ENCODE measurements at regions not wholly inside any gene's neighbourhood (a gene's known extent, or its start where the extent isn't known, plus 50 kb on each side); places are given as distances from the start of the nearest gene placed in this dataset.

DNA sequence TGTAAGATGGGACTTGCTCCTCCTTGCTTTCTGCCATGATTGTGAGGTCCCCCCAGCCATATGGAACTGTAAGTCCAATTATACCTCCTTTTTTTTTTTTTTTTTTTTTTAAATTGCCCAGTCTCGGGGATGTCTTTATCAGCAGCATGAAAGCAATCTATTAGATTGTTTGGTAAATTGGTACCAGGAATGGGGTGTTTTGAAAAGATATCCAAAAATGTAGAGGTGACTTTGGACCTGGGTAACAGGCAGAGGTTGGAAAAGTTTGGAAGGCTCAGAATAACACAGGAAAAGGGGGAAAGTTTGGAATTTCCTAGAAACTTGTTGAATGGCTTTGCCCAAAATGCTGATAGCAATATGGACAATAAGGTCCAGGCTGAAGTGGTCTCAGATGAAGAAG, 545.8 kb upstream of the ALCAM start:
- no peak for DNase-seq

- no peak for DNase-seq
Observed at GRCh38 chr3:104825116-104825515, 541.6 kb upstream of the ALCAM start.

GRCh38 chr3:104831071-104831470, 535.6 kb upstream of the ALCAM start:
- no peak for DNase-seq

GRCh38 chr3:104832530-104832929, 534.2 kb upstream of the ALCAM start:
- DNase-seq: no peak

- DNase-seq: no peak
Observed at GRCh38 chr3:104835376-104835775, 531.3 kb upstream of the ALCAM start.

GRCh38 chr3:104846270-104846669, 520.4 kb upstream of the ALCAM start:
- no peak for DNase-seq

DNA sequence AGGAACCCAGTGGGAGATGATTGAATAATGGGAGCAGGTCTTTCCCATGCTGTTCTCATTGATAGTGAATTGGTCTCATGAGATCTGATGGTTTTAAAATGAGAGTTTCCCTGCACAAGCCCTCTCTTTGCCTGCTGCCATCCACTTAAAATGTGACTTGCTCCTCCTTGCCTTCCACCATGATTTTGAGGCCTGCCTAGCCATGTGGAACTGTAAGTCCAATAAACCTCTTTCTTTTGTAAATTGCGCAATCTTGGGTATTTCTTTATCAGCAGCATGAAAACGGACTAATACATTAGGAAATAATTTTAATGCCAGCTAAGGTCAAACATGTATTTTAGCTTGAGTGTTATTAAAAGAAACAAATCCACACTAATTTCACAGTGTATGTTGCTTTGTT, 517.6 kb upstream of the ALCAM start:
- DNase-seq: no peak

DNA sequence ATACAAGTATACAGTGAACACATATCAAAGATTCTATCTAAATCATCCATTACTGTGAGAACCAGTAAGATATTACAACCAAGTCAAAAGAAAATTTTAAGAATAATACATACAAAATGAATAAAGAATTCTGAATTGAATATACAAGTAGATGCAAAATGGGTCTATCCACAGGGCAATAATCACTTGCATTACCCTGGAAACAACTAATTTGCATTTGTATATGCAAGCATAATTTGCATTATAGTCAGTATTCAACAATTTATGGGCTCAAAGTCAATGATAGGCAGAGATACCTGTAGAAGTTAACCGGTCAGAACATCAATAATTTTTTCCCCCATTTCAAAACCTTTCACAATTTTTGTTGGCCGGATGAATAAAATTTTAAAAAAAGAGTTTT, 512.2 kb upstream of the ALCAM start:
- no peak for DNase-seq

GRCh38 chr3:104855702-104856101, 511.0 kb upstream of the ALCAM start:
- no peak for DNase-seq

- no peak for DNase-seq
Observed at GRCh38 chr3:104856741-104857140, 510.0 kb upstream of the ALCAM start.

- no peak for DNase-seq
Observed at GRCh38 chr3:104868291-104868690, 498.4 kb upstream of the ALCAM start.

GRCh38 chr3:104870276-104870675, 496.4 kb upstream of the ALCAM start:
- no peak for DNase-seq

- no peak for DNase-seq
Observed at GRCh38 chr3:104873331-104873730, 493.4 kb upstream of the ALCAM start.

GRCh38 chr3:104878395-104878794, 488.3 kb upstream of the ALCAM start:
- DNase-seq: no peak

- no peak for DNase-seq
Observed at GRCh38 chr3:104879919-104880318, 486.8 kb upstream of the ALCAM start.

GRCh38 chr3:104885214-104885814, 481.4 kb upstream of the ALCAM start:
- no peak for DNase-seq

GRCh38 chr3:104886220-104886995, 480.3 kb upstream of the ALCAM start:
- no peak for DNase-seq

DNA sequence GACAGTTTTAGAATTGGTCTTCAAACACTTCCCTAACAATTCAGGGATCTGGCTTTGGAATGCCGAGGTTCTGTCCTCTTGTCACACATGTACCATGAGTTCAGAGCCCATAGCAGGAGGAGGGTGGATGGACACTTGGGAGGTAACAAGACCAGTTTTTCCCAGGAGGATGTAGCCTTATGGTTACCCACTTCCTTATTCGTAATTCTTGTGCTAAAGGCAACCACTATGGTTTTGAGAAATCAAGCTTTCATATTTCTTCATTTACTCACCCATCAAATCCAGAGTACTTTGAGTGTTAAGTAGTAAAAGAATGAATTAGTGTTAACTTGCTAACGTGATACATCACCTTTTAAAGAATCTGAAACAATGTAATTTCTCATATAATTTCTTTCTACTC, 479.6 kb upstream of the ALCAM start:
- no peak for DNase-seq

GRCh38 chr3:104887619-104888018, 479.1 kb upstream of the ALCAM start:
- DNase-seq: no peak

GRCh38 chr3:104892044-104892443, 474.7 kb upstream of the ALCAM start:
- DNase-seq: no peak

DNA sequence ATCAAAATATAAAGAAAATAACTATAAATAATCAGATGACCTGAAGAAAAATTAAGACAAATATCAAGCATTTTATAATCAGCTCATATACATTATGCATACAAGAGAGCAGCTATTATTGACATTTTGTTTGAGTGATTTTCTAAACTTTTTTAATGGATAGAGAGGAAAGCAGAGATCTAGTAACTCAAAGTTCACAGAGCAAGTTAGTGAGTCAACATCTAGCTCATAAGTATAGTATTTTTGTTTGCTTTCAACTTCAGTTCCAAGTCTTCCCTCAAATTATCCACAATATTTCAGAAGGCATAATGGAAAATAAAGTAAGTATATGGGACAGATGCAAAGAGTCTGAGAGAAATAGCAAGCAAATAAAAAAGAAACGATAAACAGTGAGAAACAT, 470.1 kb upstream of the ALCAM start:
- no peak for DNase-seq

- no peak for DNase-seq
Observed at GRCh38 chr3:104901396-104901795, 465.3 kb upstream of the ALCAM start.

DNA sequence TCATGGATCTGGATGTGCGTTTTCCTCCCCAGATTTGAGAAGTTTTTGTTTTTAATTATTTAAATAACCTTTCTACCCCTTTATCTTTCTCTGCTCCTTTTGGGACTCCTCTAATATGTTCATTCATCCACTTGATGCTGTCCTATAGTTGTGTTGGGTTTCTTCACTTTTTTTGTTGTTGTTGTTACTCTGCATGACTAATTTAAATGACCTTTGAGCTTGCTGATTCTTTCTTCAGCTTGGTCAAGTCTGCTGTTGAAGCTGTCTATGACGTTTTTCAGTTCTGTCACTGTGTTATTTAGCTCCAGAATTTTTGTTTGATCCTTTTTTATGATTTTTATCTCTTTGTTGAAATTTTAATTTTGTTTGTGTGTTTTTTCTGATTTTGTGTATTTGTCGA, 463.6 kb upstream of the ALCAM start:
- DNase-seq: no peak

GRCh38 chr3:104906001-104906639, 460.6 kb upstream of the ALCAM start:
- DNase-seq: no peak
